Body of pancreas (tissue), 4 donors: ENCODE measurements at regions not wholly inside any gene's neighbourhood (a gene's known extent, or its start where the extent isn't known, plus 50 kb on each side); places are given as distances from the start of the nearest gene placed in this dataset.

Experiments used
- CTCF ChIP-seq, 7 experiments: fragments of 450-650 bp in 4 of 7; fragments of 200-600 bp in 3 of 7; sonication (generic) in 3 of 7; IDR thresholded peaks; one replicate each; pipeline ENCODE4 v1.5.1; 2016 to 2019; ENCODE audit warnings: antibody characterized with exemption in 7 of 7
- POLR2A ChIP-seq, 3 donors: fragments of 450-650 bp; IDR thresholded peaks; one replicate each; pipeline ENCODE4 v1.6.1; 2016; ENCODE audit warnings: antibody characterized with exemption in 3 of 3, mild to moderate bottlenecking in 2 of 3

GRCh38 chr6:12421596-12421995 lies 131.4 kb downstream of the EDN1 start:
- no peak for TF ChIP-seq CTCF (IDR thresholded peaks at IDR 0.05)
- no peak for TF ChIP-seq POLR2A (IDR thresholded peaks at IDR 0.05)
